GM18526 (cell line): ENCODE measurements at regions not wholly inside any gene's neighbourhood (a gene's known extent, or its start where the extent isn't known, plus 50 kb on each side); places are given as distances from the start of the nearest gene placed in this dataset.

Source experiments
- POLR2A ChIP-seq: IDR thresholded peaks from 3 replicates; pipeline ENCODE4 v1.6.1; 2011; ENCODE audit not compliant: insufficient read length; ENCODE audit errors: extremely low read depth

GRCh38 chr1:3983181-3983580 lies 83.1 kb upstream of the C1orf174 start:
- TF ChIP-seq POLR2A, result no peak

- TF ChIP-seq POLR2A, result no peak
Observed at GRCh38 chr1:3984586-3984985, 84.5 kb upstream of the C1orf174 start.

GRCh38 chr1:3986686-3987218 lies 86.7 kb upstream of the C1orf174 start:
- no peak for TF ChIP-seq POLR2A

GRCh38 chr1:3987669-3988235 lies 87.7 kb upstream of the C1orf174 start:
- no peak for TF ChIP-seq POLR2A

- TF ChIP-seq POLR2A, result no peak
Observed at GRCh38 chr1:3988431-3988830, 88.4 kb upstream of the C1orf174 start.

GRCh38 chr1:3989465-3989864 lies 89.4 kb upstream of the C1orf174 start:
- no peak for TF ChIP-seq POLR2A

GRCh38 chr1:3992103-3992556 lies 92.1 kb upstream of the C1orf174 start:
- TF ChIP-seq POLR2A, result no peak

- no peak for TF ChIP-seq POLR2A
Observed at GRCh38 chr1:3992746-3993145, 92.7 kb upstream of the C1orf174 start.

- no peak for TF ChIP-seq POLR2A
Observed at GRCh38 chr1:3993619-3994375, 93.7 kb upstream of the C1orf174 start.

- no peak for TF ChIP-seq POLR2A
Observed at GRCh38 chr1:3995141-3995780, 95.2 kb upstream of the C1orf174 start.

- TF ChIP-seq POLR2A, result no peak
Observed at GRCh38 chr1:3996846-3997705, 97.0 kb upstream of the C1orf174 start.

- no peak for TF ChIP-seq POLR2A
Observed at GRCh38 chr1:3998086-3998485, 98.0 kb upstream of the C1orf174 start.

GRCh38 chr1:3999941-4000735 lies 100.1 kb upstream of the C1orf174 start:
- no peak for TF ChIP-seq POLR2A

- no peak for TF ChIP-seq POLR2A
Observed at GRCh38 chr1:4000811-4001251, 100.8 kb upstream of the C1orf174 start.
